Panc1 (cell line): ENCODE measurements at regions not wholly inside any gene's neighbourhood (a gene's known extent, or its start where the extent isn't known, plus 50 kb on each side); places are given as distances from the start of the nearest gene placed in this dataset.

Source experiments
- ATAC-seq: fragments of 200-7000 bp; cut with Tn5 transposase; 2 replicates; pipeline ENCODE4 v1.9.1; 2020; ENCODE audit warnings: mild to moderate bottlenecking, moderate library complexity
- BruUV-seq: library from RNA; stranded (reverse); fragments of 400-500 nt; replicated peaks from 2 replicates; lab custom pipeline; 2021; lab: Mats Ljungman, UMichigan
- CTCF ChIA-PET: fragments of 300-600 bp; sonication (Branson Sonifier 250); formaldehyde crosslinking; loops from one replicate; lab custom pipeline; 2022; ENCODE audit warnings: antibody characterized with exemption; lab: Charles Lee
- POLR2A ChIA-PET: fragments of 300-600 bp; sonication (Branson Sonifier 250); formaldehyde crosslinking; loops from one replicate; lab custom pipeline; 2022; ENCODE audit warnings: antibody characterized with exemption; lab: Charles Lee
- DNase-seq: peaks from one replicate; pipeline ENCODE4 v3.0.0-alpha.2; 2010; ENCODE audit warnings: low read depth, low spot score
- H3K27ac ChIP-seq: 2 replicates; pipeline ENCODE4 v1.5.1; 2011; ENCODE audit warnings: mild to moderate bottlenecking, low read length, inconsistent platforms
- H3K27me3 ChIP-seq: fragments of 200-500 bp; sonication (Bioruptor generic); 2 replicates; pipeline ENCODE4 v1.6.0; 2014; ENCODE audit warnings: low read length, inconsistent platforms; ENCODE audit not compliant: control insufficient read depth, insufficient read depth
- H3K36me3 ChIP-seq: fragments of 200-500 bp; sonication (Bioruptor generic); 2 replicates; pipeline ENCODE4 v1.5.1; 2014; ENCODE audit warnings: inconsistent platforms, mild to moderate bottlenecking, low read length, moderate library complexity; ENCODE audit not compliant: control insufficient read depth, insufficient read depth
- H3K4me1 ChIP-seq: 2 replicates; pipeline ENCODE4 v1.5.1; 2011; ENCODE audit warnings: inconsistent platforms, mild to moderate bottlenecking, low read length, moderate library complexity; ENCODE audit not compliant: control insufficient read depth, insufficient read depth
- H3K4me3 ChIP-seq, 2 experiments: 2 replicates each; pipeline ENCODE4 v1.5.1; 2011 to 2012; ENCODE audit warnings: low read depth in 2 of 2, low read length in 2 of 2, mild to moderate bottlenecking in 2 of 2, inconsistent platforms in 1 of 2, moderate library complexity in 1 of 2
- H3K9me3 ChIP-seq: fragments of 200-500 bp; sonication (Bioruptor generic); 2 replicates; pipeline ENCODE4 v1.5.1; 2014; ENCODE audit warnings: low read depth, mild to moderate bottlenecking, inconsistent platforms, low read length, moderate library complexity; ENCODE audit not compliant: control insufficient read depth, insufficient read depth
- POLR2AphosphoS5 ChIP-seq: IDR thresholded peaks from 2 replicates; pipeline ENCODE4 v1.6.1; 2012; ENCODE audit warnings: mild to moderate bottlenecking, low read depth, low read length, moderate library complexity
- SIN3A ChIP-seq: IDR thresholded peaks from 2 replicates; pipeline ENCODE4 v1.6.1; 2012; ENCODE audit warnings: low read depth, mild to moderate bottlenecking, low read length, moderate library complexity, borderline replicate concordance; ENCODE audit not compliant: insufficient read depth
- TCF7L2 ChIP-seq: IDR thresholded peaks from 2 replicates; pipeline ENCODE4 v1.6.1; 2011; ENCODE audit warnings: mild to moderate bottlenecking, low read depth, low read length, inconsistent platforms
- in situ Hi-C: cut with HindIII; loops from 2 replicates; pipeline ENCODE4 v1.10.0; 2016; ENCODE audit warnings: low sequenced_read_pairs, low pct_unique_long_range_greater_than_20kb
- intact Hi-C: fragments of 100-400 bp; cut with micrococcal nuclease; formaldehyde crosslinking; loops from one replicate; pipeline ENCODE4 v1.10.0; 2022; ENCODE audit not compliant: unreplicated experiment
- TF ChIP-seq, protein P1 (sequence below), 2 experiments: IDR thresholded peaks; 2 replicates each; pipeline ENCODE4 v1.6.1; 2011 to 2012; ENCODE audit warnings: low read depth in 2 of 2, control low read depth in 1 of 2, low read length in 1 of 2, mild to moderate bottlenecking in 1 of 2, moderate library complexity in 1 of 2; ENCODE audit not compliant: insufficient read depth in 1 of 2
- TF ChIP-seq, protein P2 (sequence below): fragments of 450-650 bp; IDR thresholded peaks from 2 replicates; pipeline ENCODE4 v1.5.1; 2017; ENCODE audit warnings: mild to moderate bottlenecking

DNA sequence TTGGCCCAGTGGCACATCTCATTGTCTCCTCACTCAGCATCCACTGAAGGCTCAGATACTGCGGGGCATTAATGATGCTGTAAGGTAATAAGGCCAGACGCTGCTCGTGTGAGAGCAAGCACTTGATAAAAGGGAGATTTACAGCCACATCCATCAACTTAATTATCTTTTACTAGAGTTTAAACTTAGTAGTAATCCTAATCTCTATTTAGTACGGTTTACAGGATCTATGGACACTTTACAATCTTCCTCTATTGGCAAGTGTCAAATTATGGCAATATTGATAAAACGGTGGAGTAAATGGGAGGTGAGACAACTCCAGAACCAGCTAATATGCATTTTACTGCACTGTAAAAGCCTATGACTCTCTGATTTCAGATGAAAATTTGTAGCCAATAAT is 192.7 kb upstream of the GPR12 start:
- Histone ChIP-seq H3K9me3 (no peaks in the 10 kb centered on the region), H3K4me3 (no peak overlapping the region), H3K36me3 (no peaks in the 10 kb centered on the region), H3K27me3 (no peaks in the 10 kb centered on the region), H3K4me1 (peaks cover 47% of the 10 kb centered on the region), H3K27ac (peak overlapping the region; percentile 94)
- TF ChIP-seq POLR2AphosphoS5 (no peak), SIN3A (no peak), TCF7L2 (no peak)
- TF ChIP-seq, protein P1, sequence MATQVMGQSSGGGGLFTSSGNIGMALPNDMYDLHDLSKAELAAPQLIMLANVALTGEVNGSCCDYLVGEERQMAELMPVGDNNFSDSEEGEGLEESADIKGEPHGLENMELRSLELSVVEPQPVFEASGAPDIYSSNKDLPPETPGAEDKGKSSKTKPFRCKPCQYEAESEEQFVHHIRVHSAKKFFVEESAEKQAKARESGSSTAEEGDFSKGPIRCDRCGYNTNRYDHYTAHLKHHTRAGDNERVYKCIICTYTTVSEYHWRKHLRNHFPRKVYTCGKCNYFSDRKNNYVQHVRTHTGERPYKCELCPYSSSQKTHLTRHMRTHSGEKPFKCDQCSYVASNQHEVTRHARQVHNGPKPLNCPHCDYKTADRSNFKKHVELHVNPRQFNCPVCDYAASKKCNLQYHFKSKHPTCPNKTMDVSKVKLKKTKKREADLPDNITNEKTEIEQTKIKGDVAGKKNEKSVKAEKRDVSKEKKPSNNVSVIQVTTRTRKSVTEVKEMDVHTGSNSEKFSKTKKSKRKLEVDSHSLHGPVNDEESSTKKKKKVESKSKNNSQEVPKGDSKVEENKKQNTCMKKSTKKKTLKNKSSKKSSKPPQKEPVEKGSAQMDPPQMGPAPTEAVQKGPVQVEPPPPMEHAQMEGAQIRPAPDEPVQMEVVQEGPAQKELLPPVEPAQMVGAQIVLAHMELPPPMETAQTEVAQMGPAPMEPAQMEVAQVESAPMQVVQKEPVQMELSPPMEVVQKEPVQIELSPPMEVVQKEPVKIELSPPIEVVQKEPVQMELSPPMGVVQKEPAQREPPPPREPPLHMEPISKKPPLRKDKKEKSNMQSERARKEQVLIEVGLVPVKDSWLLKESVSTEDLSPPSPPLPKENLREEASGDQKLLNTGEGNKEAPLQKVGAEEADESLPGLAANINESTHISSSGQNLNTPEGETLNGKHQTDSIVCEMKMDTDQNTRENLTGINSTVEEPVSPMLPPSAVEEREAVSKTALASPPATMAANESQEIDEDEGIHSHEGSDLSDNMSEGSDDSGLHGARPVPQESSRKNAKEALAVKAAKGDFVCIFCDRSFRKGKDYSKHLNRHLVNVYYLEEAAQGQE (IDR thresholded peaks at IDR 0.05; ENCODE audit: insufficient read depth in 1 of 2, low read depth in 2 of 2, low read length in 1 of 2): no peak
- TF ChIP-seq, protein P2, sequence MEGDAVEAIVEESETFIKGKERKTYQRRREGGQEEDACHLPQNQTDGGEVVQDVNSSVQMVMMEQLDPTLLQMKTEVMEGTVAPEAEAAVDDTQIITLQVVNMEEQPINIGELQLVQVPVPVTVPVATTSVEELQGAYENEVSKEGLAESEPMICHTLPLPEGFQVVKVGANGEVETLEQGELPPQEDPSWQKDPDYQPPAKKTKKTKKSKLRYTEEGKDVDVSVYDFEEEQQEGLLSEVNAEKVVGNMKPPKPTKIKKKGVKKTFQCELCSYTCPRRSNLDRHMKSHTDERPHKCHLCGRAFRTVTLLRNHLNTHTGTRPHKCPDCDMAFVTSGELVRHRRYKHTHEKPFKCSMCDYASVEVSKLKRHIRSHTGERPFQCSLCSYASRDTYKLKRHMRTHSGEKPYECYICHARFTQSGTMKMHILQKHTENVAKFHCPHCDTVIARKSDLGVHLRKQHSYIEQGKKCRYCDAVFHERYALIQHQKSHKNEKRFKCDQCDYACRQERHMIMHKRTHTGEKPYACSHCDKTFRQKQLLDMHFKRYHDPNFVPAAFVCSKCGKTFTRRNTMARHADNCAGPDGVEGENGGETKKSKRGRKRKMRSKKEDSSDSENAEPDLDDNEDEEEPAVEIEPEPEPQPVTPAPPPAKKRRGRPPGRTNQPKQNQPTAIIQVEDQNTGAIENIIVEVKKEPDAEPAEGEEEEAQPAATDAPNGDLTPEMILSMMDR: no peak
- no peak for ATAC-seq
- ChIA-PET CTCF (no interaction called here), POLR2A (no interaction called here)
- intact Hi-C loops (no loop called here), in situ Hi-C loops (no loop called here)
- DNase-seq: no peak
- no TSS peak for BruUV-seq

DNA sequence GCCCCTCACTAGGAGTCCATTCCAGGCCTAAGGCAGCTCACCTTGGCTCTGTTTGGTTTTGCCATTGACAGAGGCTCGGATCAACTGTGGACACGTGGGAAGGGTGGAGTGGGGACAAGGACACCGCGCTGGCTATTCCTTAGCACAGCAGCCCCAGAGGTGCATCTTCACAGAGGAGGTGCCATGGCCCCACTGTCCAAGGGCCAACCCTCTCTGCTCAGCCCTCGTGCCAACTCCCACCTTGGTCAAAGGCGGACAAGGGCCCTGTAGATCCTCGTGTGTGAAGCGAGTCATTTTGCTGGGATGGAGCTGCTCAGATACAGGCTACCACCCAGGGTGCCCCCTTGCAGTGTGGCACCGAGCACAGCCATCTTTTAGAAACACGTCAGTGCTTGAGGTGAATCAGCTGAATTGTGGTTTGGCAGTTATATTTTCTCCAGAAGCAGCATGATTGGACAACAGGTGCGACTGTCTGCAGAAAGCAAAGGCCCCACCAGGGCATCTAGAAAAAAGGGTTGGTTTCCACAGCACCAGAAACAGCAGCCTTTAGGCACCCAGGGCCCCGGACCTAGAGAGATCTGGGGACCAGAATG is 192.1 kb upstream of the GPR12 start:
- no peaks in the 10 kb centered on the region for H3K9me3 ChIP-seq
- no peaks in the 10 kb centered on the region for H3K36me3 ChIP-seq
- peaks cover 50% of the 10 kb centered on the region for H3K4me1 ChIP-seq
- DNase-seq (no peak), ATAC-seq (no peak)
- no peaks in the 10 kb centered on the region for H3K27me3 ChIP-seq
- POLR2A ChIA-PET: no interaction called here
- H3K27ac ChIP-seq: peak overlapping the region; percentile 94
- no peak overlapping the region for H3K4me3 ChIP-seq
- TF ChIP-seq SIN3A (no peak), POLR2AphosphoS5 (no peak), TCF7L2 (no peak)
- TF ChIP-seq, protein P1 (IDR thresholded peaks at IDR 0.05; ENCODE audit: insufficient read depth in 1 of 2, low read depth in 2 of 2, low read length in 1 of 2): no peak
- TF ChIP-seq, protein P2: no peak
- in situ Hi-C loops: no loop called here
- BruUV-seq: no TSS peak
- CTCF ChIA-PET: no interaction called here
- intact Hi-C loops: no loop called here
